Stimulated activated naive CD8-positive, alpha-beta T cell treated with anti-CD3 and anti-CD28 coated beads, Interleukin-15, amount 100 ng/mL, for 72 hours (primary cell): ENCODE measurements at regions not wholly inside any gene's neighbourhood (a gene's known extent, or its start where the extent isn't known, plus 50 kb on each side); places are given as distances from the start of the nearest gene placed in this dataset.

Experiments
- ATAC-seq: fragments of 150-1000 bp; cut with Tn5 transposase; 2 replicates; pipeline ENCODE4 v1.10.0; 2021; ENCODE audit warnings: mild to moderate bottlenecking, moderate library complexity
- DNase-seq, 2 donors: peaks; one replicate each; pipeline ENCODE4 v3.0.0; 2021 to 2022
- H3K27ac Mint-ChIP-seq, 2 donors: one replicate each; pipeline ENCODE4 v1.8.0; 2022; ENCODE audit warnings: mild to moderate bottlenecking in 2 of 2, mixed read lengths in 2 of 2, moderate library complexity in 2 of 2
- H3K27me3 Mint-ChIP-seq: one replicate; pipeline ENCODE4 v1.8.0; 2022; ENCODE audit warnings: mixed read lengths
- H3K4me1 Mint-ChIP-seq: one replicate; pipeline ENCODE4 v1.8.0; 2022; ENCODE audit warnings: mild to moderate bottlenecking, mixed read lengths
- H3K4me3 Mint-ChIP-seq, 2 donors: one replicate each; pipeline ENCODE4 v1.8.0; 2022; ENCODE audit warnings: mild to moderate bottlenecking in 2 of 2, mixed read lengths in 2 of 2, moderate library complexity in 1 of 2
- H3K9me3 Mint-ChIP-seq, 2 donors: one replicate each; pipeline ENCODE4 v1.8.0; 2022; ENCODE audit warnings: mixed read lengths in 2 of 2

DNA sequence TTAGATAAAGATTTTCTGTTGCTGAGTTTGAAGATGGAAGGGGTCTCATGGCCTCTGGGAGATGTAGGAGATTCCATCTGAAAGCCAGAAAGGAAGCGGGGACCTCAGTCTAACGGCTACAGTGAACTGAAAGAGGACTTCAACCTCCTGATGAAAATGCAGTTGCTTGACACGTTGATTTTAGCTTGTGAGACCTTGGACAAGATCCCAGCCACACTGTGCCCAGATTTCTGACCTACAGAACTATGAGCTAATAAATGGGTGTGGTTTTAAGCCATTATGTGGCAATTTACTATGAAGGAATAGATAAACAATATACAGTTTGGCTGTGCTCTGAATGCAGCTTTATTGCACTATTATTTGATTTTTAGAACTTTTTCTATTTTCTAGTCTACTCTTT, 342.3 kb upstream of the SEMA3D start:
- Mint-ChIP-seq H3K27me3 (no peaks in the 10 kb centered on the region), H3K4me1 (no peaks in the 10 kb centered on the region), H3K4me3 (no peak overlapping the region), H3K27ac (no peak overlapping the region), H3K9me3 (no peaks in the 10 kb centered on the region)
- DNase-seq (no peak), ATAC-seq (no peak)

DNA sequence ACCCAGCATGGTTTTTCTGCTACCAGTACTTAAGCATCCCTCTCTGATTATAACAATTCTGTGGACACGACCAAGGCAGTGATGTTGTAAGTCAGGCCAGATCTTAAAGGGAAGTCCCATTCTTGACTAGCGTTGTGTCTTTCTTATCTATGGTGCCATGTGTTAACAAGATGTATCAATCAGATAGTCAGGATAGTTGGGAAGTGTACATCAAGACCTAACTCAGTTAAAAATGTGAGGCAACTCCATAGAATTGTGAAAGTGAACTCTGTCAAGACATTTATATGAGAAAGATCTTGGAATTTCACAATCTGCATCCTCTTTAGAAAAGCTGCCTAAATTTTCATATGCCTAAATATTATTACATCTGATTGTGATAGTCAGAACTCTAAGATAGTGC, 341.7 kb upstream of the SEMA3D start:
- H3K27me3 Mint-ChIP-seq: no peaks in the 10 kb centered on the region
- no peaks in the 10 kb centered on the region for H3K9me3 Mint-ChIP-seq
- ATAC-seq (no peak), DNase-seq (no peak)
- no peaks in the 10 kb centered on the region for H3K4me1 Mint-ChIP-seq
- H3K27ac Mint-ChIP-seq: no peak overlapping the region
- no peak overlapping the region for H3K4me3 Mint-ChIP-seq

GRCh38 chr7:85525676-85526075, 338.8 kb upstream of the SEMA3D start:
- no peak for DNase-seq
- ATAC-seq: no peak
- no peaks in the 10 kb centered on the region for H3K4me1 Mint-ChIP-seq
- H3K27ac Mint-ChIP-seq: no peak overlapping the region
- no peak overlapping the region for H3K4me3 Mint-ChIP-seq
- no peaks in the 10 kb centered on the region for H3K9me3 Mint-ChIP-seq
- H3K27me3 Mint-ChIP-seq: no peaks in the 10 kb centered on the region

DNA sequence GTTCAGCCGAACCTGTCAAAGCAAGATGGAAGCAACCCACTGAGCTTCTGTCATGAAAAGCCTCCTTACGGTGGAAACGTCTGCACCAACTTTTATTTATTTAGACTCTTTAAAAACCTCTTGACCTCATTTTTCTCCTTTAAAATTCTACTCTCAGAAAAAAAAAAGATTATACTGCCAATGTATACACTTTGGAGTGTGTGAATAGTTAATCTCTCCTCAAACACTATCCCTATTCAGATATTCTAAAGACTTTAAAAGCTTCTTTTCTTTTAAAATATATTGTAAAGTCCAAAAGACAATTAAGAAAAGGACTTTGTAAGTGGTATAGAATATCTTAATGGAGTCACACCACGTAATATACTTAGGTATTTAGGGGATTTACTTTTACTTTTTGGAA, 335.2 kb upstream of the SEMA3D start:
- no peaks in the 10 kb centered on the region for H3K4me1 Mint-ChIP-seq
- DNase-seq (no peak), ATAC-seq (no peak)
- no peak overlapping the region for H3K4me3 Mint-ChIP-seq
- H3K9me3 Mint-ChIP-seq: no peaks in the 10 kb centered on the region
- H3K27me3 Mint-ChIP-seq: no peaks in the 10 kb centered on the region
- H3K27ac Mint-ChIP-seq: no peak overlapping the region

DNA sequence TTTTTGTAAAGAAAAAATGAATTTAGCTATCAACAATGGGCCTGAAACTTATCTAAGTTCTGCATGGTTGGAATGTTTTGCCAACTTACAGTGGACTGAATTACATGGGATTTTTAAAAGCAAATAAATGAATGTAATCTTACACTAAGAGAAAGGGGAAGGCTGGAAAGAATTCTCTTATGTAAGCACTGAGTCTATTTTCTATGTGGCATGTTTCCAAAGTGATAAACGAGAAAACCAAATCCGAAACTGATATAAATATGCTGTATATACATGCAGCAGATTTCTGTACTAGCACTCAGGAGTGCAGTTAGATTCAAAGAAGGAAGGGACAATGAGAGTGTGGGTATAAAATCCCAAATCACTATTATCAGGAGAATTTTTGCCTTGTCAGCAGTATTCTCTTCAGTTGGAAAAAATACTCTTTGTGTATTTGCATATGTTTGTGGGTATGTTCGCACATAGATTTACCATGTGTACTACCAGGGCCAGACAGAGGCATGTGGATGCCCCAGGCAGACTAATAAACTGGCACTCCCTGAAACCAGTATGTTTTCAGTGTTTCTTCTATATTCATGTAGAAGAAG, 334.3 kb upstream of the SEMA3D start:
- Mint-ChIP-seq H3K27me3 (no peaks in the 10 kb centered on the region), H3K9me3 (no peaks in the 10 kb centered on the region), H3K27ac (no peak overlapping the region), H3K4me1 (no peaks in the 10 kb centered on the region), H3K4me3 (no peak overlapping the region)
- ATAC-seq: no peak
- no peak for DNase-seq

DNA sequence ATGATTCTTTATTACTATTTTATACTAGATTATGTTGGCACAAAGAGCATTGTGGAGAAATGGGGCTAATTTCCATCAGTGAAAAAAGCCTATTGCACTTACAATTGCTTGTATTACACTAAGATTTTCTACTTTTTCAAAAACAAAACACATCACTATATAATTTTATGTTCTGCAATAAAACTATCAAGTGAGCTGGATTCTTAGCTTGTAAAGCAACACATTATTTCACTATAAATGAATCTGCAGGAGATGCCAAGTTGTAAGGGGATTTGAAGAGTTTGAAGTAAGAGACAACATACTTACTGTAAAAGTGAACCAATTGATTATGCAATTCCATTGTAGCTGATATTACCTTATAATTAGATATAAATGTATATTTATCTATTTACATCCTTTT, 333.3 kb upstream of the SEMA3D start:
- no peaks in the 10 kb centered on the region for H3K27me3 Mint-ChIP-seq
- no peak for ATAC-seq
- no peaks in the 10 kb centered on the region for H3K4me1 Mint-ChIP-seq
- no peak overlapping the region for H3K27ac Mint-ChIP-seq
- DNase-seq: no peak
- H3K9me3 Mint-ChIP-seq: no peaks in the 10 kb centered on the region
- no peak overlapping the region for H3K4me3 Mint-ChIP-seq

DNA sequence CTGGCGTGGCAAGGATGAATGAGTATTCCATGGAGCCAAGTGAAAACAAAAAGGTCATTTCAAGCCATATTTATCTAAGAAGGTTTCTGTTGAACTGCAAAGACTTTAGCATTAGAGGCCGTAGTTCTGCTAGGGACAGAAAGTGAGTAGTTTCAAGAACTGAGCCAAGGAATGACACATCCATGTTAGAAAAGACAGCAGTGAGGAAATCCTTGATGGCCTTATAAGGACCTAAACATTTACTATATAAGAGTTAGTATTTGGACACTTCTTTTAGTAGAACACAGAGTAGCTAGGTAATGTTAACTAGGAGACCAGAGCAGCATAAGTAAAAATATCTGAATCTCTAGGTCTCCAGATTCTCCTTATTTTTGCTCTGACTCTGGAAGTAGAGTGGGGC, 329.8 kb upstream of the SEMA3D start:
- Mint-ChIP-seq H3K27me3 (no peaks in the 10 kb centered on the region), H3K4me3 (no peak overlapping the region), H3K27ac (no peak overlapping the region), H3K9me3 (no peaks in the 10 kb centered on the region), H3K4me1 (no peaks in the 10 kb centered on the region)
- DNase-seq (no peak), ATAC-seq (no peak)

DNA sequence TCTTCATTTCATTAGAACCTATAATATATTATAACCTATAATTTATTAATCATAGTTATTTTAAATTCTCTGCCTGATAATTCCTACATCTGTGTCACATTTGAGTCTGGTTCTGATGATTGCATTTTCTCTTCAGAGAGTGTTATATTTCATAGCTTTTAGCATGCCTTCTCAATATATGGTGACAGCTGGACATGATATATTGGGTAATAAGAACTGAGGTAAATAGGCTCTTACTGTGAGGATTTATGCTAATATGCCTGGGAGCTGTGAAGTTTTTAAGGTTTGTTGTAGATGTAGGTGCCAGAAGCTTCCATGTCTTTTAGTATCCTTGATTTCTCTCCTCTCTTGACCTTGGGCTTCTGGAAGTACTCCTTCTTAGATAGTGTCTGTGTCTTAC, 325.9 kb upstream of the SEMA3D start:
- Mint-ChIP-seq H3K4me3 (no peak overlapping the region), H3K27ac (no peak overlapping the region)

DNA sequence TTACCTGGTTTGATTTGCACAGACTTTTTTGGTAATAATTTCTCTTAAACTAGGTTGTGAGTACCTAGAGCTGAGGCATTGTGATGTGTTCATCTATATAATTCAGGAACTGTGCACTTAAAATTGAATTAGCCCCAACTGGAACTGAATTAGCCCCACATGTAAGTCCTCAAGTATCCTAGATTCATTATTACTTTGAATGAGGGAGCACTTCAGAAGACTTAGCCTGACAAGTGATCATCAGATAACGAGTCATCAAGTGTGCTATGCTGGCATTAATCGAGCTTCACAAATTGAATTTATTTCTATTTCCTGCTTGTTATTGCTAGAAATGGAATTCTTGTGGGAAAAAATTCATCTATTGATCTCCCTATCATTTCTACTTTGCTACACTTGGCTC, 323.4 kb upstream of the SEMA3D start:
- H3K27ac Mint-ChIP-seq: no peak overlapping the region
- no peaks in the 10 kb centered on the region for H3K4me1 Mint-ChIP-seq
- H3K9me3 Mint-ChIP-seq: no peaks in the 10 kb centered on the region
- no peak overlapping the region for H3K4me3 Mint-ChIP-seq
- ATAC-seq (no peak), DNase-seq (no peak)
- H3K27me3 Mint-ChIP-seq: no peaks in the 10 kb centered on the region

More for the DNA sequence above, 325.9 kb upstream of the SEMA3D start:
- no peaks in the 10 kb centered on the region for H3K27me3 Mint-ChIP-seq
- no peak for DNase-seq
- no peak for ATAC-seq
- H3K4me1 Mint-ChIP-seq: no peaks in the 10 kb centered on the region
- no peaks in the 10 kb centered on the region for H3K9me3 Mint-ChIP-seq

- ATAC-seq (no peak), DNase-seq (no peak)
- no peak overlapping the region for H3K27ac Mint-ChIP-seq
- H3K4me1 Mint-ChIP-seq: no peaks in the 10 kb centered on the region
- no peaks in the 10 kb centered on the region for H3K27me3 Mint-ChIP-seq
- H3K9me3 Mint-ChIP-seq: peaks cover 0 to under 1% of the 10 kb centered on the region in 2 donors
- no peak overlapping the region for H3K4me3 Mint-ChIP-seq
Observed at GRCh38 chr7:85509476-85509875, 322.6 kb upstream of the SEMA3D start.

DNA sequence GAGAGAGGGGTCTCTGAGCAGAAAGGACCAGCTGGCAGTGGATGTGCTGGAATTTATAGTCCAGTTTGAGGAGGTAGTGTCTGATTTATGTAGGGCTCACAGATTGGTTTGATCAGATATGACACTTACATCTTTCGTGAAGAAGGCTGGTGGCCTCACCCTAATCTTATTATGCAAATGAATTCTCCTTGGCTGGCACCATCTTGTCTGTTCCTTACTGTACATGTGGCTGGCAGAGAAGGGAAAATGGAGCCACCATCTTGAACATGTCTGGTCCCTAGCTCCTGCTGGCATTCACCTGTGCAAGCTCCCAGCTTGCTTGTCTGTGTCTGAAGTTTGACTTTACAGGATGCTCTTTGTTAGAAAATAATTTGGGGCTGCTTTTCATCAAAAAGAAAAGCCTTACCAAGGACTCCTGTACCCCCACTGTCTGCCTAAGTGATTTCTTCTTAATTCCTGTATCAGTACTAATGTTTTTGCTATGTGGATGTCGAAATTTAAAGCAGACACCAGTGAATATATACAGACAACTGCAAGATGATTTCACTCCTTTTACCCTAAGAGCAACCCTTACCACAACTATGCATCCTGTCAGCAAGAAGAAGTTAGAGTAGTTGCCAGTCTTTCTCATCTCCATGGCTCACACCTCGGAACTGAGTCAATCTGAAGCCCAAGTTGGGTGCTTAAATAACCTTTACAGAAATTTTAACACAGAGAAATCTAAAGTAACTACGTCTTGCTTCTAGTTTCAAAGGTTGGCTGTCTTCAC, 322.0 kb upstream of the SEMA3D start:
- no peak overlapping the region for H3K27ac Mint-ChIP-seq
- no peaks in the 10 kb centered on the region for H3K4me1 Mint-ChIP-seq
- H3K4me3 Mint-ChIP-seq: no peak overlapping the region
- DNase-seq (no peak), ATAC-seq (no peak)
- H3K9me3 Mint-ChIP-seq: peaks cover 0 to 5% of the 10 kb centered on the region in 2 donors
- H3K27me3 Mint-ChIP-seq: no peaks in the 10 kb centered on the region

DNA sequence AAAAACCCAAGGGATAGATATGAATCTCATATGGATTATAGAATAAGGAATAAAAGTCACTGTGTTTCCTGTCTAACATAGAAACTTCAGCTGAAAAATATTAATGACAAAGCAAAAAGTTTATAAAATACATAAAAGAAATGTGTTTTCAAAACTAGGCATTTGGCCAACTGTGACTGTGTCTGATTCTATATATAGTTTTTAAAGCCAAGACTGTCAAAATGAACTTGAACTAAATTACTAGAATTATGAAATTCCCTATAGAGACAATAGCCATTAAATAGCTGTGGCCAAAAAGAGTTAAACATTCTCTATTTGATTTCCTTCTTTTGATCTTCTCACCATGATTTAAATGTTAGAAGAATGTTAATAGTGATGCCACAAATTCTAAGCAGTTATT, 311.2 kb upstream of the SEMA3D start:
- no peak for DNase-seq
- Mint-ChIP-seq H3K27me3 (no peaks in the 10 kb centered on the region), H3K4me3 (no peak overlapping the region), H3K4me1 (no peaks in the 10 kb centered on the region), H3K9me3 (peaks cover 3 to 16% of the 10 kb centered on the region in 2 donors), H3K27ac (no peak overlapping the region)
- no peak for ATAC-seq

DNA sequence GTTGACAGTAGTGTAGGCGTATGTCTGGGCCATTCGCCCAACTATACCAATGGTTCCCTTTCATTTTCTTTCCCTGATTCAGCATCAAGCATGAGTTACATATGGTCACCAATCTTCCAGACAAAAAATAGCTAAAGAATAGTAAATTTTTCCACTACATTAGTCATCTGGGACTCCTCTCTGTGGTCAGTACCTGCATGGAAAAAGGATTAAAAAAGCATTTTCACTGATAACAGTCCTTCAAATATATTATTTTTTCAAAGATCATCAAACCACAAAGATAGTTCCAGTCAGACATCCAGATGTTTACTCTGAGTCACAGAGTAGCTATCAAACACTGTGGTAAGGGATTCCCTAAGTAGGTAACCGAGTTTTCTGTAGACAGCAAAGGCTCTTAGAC, 302.6 kb upstream of the SEMA3D start:
- DNase-seq (no peak), ATAC-seq (no peak)
- H3K27me3 Mint-ChIP-seq: no peaks in the 10 kb centered on the region
- no peak overlapping the region for H3K27ac Mint-ChIP-seq
- peaks cover 0 to 5% of the 10 kb centered on the region in 2 donors for H3K9me3 Mint-ChIP-seq
- H3K4me1 Mint-ChIP-seq: no peaks in the 10 kb centered on the region
- H3K4me3 Mint-ChIP-seq: no peak overlapping the region

- no peak overlapping the region for H3K27ac Mint-ChIP-seq
- no peaks in the 10 kb centered on the region for H3K4me1 Mint-ChIP-seq
- H3K4me3 Mint-ChIP-seq: no peak overlapping the region
- peaks cover 0 to 5% of the 10 kb centered on the region in 2 donors for H3K9me3 Mint-ChIP-seq
- DNase-seq (no peak), ATAC-seq (no peak)
- no peaks in the 10 kb centered on the region for H3K27me3 Mint-ChIP-seq
Observed at GRCh38 chr7:85488406-85488805, 301.6 kb upstream of the SEMA3D start.

DNA sequence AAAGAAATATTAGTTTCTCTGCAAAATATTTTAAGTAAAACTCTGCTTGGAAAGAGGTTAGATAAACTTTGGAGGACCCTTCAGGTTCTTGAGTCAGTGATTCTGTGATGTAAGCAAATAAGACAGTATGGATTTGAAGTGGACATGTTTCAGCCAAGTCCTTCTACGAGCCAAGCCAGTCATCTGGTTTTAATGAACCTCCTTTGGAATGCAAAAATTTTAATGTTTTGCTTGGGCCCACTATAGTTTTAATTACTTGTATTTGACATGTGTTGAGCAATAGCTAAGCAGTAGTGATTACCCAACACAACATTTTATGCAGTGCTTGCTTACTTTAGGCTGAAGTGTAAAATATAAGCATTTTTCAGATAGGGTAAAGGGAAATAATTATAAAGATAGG, 296.3 kb upstream of the SEMA3D start:
- DNase-seq: no peak
- Mint-ChIP-seq H3K4me1 (no peaks in the 10 kb centered on the region), H3K27me3 (no peaks in the 10 kb centered on the region), H3K4me3 (no peak overlapping the region), H3K27ac (no peak overlapping the region), H3K9me3 (peaks cover 0 to 5% of the 10 kb centered on the region in 2 donors)
- no peak for ATAC-seq

GRCh38 chr7:85480666-85481065, 293.8 kb upstream of the SEMA3D start:
- Mint-ChIP-seq H3K4me1 (no peaks in the 10 kb centered on the region), H3K4me3 (no peak overlapping the region), H3K27ac (no peak overlapping the region), H3K9me3 (no peaks in the 10 kb centered on the region), H3K27me3 (no peaks in the 10 kb centered on the region)
- ATAC-seq: no peak
- DNase-seq: no peak
